Epithelial cell of proximal tubule (primary cell): ENCODE measurements at regions not wholly inside any gene's neighbourhood (a gene's known extent, or its start where the extent isn't known, plus 50 kb on each side); places are given as distances from the start of the nearest gene placed in this dataset.
A peak's percentile ranks its signal among the peaks of the same experiment; 100 is the strongest.

Experiments used
- DNase-seq: peaks from one replicate; pipeline ENCODE4 v3.0.0-alpha.2; 2011; ENCODE audit warnings: low read depth
- H3K4me3 ChIP-seq: 2 replicates; pipeline ENCODE4 v1.5.1; 2011; ENCODE audit warnings: low read depth, mild to moderate bottlenecking, low read length
- TF ChIP-seq, protein P1 (sequence below): conservative IDR thresholded peaks from 2 replicates; pipeline ENCODE4 v1.5.1; 2012; ENCODE audit warnings: low read depth, mild to moderate bottlenecking, low read length

- TF ChIP-seq, protein P1, sequence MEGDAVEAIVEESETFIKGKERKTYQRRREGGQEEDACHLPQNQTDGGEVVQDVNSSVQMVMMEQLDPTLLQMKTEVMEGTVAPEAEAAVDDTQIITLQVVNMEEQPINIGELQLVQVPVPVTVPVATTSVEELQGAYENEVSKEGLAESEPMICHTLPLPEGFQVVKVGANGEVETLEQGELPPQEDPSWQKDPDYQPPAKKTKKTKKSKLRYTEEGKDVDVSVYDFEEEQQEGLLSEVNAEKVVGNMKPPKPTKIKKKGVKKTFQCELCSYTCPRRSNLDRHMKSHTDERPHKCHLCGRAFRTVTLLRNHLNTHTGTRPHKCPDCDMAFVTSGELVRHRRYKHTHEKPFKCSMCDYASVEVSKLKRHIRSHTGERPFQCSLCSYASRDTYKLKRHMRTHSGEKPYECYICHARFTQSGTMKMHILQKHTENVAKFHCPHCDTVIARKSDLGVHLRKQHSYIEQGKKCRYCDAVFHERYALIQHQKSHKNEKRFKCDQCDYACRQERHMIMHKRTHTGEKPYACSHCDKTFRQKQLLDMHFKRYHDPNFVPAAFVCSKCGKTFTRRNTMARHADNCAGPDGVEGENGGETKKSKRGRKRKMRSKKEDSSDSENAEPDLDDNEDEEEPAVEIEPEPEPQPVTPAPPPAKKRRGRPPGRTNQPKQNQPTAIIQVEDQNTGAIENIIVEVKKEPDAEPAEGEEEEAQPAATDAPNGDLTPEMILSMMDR = no peak
- no peak for DNase-seq
- no peak overlapping the region for H3K4me3 ChIP-seq
Measured at GRCh38 chr16:80330150-80330549, 210.6 kb upstream of the DYNLRB2 start.

DNA sequence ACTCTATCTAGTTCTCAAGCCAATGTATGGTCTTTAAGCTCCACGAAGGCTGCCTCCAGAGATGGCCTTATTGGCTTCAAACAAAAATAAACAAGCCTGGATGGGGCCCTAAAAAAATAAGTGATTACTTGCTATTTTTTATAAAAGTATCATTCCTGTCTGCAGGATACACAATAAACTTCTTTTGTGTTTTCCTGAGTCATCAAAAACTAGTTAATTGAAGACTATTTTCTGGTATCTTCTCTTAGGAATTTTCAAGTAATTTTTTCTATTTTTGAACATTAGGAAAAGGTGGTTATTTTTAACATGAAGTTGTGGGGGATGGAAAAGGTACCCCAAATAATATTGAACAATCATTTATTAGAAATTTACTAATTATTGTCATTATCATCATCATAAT, 213.1 kb upstream of the DYNLRB2 start:
- no peak for DNase-seq
- H3K4me3 ChIP-seq = no peak overlapping the region
- TF ChIP-seq, protein P1 = no peak

DNA sequence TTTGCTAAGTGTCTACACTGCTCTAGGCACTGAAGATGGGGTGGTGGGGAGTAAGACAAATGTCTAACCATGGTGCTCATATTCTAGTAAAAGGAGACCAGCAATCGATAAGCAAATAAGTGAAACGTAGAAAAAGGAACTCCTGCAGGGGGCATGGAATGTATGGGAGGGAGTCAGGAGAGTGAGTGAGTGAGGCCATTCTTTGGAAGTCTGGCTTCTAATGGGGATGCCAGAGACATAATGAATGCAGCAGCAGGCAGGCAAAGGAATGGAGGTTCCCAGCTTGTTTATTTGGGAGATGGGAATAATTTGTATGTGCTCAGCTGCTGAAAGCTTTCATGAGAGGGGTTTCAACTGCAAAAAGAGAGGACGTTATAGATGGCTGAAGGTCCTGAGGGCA, 216.4 kb upstream of the DYNLRB2 start:
- DNase-seq = no peak
- TF ChIP-seq, protein P1 = no peak

DNA sequence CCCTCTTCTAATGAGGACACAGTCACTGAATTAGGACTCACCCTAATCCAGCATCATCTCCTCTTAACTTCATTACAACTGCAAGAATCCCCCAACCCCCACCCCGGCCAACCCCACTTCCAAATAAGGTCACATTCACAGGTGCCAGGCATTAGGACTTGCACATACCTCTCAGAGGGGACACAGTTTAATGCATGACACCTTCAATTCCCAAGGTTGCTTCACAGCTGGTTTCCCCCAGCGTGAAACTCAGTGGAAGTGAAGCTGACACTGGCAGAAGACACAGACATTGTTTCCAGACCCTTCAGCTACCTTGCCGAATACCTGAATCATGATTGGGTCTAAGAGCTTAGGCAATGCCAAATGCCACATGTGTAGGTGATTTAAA, 217.0 kb upstream of the DYNLRB2 start:
- no peak for DNase-seq
- TF ChIP-seq, protein P1 = no peak

More for the DNA sequence above, 216.4 kb upstream of the DYNLRB2 start:
- no peak overlapping the region for H3K4me3 ChIP-seq

DNA sequence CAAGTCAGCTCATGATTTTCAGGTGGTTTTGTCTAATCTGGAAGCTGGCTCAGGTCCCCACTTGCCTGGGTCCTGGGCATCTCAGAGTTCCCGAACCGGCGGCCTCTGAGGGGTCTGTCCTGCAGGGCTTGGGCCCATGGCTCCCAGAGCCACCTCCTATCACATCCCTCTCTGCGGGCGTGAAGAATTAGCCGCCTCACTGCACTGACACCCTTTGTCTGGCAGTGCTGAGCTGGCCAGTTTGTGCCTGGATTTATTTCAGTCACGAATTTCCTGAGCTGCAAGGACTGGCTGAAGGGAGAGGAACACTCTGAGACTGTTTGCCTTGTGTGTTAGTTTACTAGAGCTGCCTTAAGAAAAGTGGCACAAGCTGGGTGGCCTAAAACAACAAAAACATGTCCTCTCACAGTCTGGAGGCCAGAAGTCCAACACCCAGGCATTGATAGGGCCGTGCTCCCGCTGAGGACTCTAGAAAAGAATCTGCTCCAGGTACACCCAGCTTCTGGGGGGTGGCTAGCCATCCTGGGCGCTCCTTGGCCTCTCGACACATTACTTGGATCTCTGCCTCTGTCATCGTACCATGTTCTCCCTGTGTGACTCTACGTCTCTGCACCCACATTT, 217.5 kb upstream of the DYNLRB2 start:
- TF ChIP-seq, protein P1 = no peak
- no peak for DNase-seq
- H3K4me3 ChIP-seq = no peak overlapping the region

More for the DNA sequence above, 217.0 kb upstream of the DYNLRB2 start:
- H3K4me3 ChIP-seq = no peak overlapping the region

DNA sequence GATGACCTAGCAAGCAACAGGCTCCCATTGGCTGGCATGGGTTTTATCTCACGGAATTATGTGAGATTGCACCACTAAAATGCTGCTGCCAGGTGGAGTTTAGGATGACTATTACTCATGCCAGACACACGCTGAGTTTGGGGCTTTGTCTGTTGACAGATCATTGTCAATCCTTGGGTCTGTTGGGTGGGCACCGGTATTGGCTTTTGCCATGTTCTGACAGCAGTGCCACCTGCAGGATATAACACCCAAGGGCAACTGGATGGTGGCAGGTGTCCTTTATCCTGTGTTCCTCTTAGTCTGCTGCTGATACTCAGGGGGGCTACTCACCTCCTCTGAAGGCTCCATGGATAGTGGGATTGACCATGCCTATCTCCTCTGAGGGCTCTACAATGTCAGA, 221.6 kb upstream of the DYNLRB2 start:
- TF ChIP-seq, protein P1 = peak; percentile 41
- DNase-seq = no peak

GRCh38 chr16:80318107-80318506, 222.7 kb upstream of the DYNLRB2 start:
- no peak for DNase-seq
- no peak overlapping the region for H3K4me3 ChIP-seq
- TF ChIP-seq, protein P1 = no peak

More for the DNA sequence above, 221.6 kb upstream of the DYNLRB2 start:
- no peak overlapping the region for H3K4me3 ChIP-seq
